Hepatocyte (in vitro differentiated cells): ENCODE measurements at regions not wholly inside any gene's neighbourhood (a gene's known extent, or its start where the extent isn't known, plus 50 kb on each side); places are given as distances from the start of the nearest gene placed in this dataset.
A peak's percentile ranks its signal among the peaks of the same experiment; 100 is the strongest.

Experiments used
- DNase-seq: peaks from one replicate; pipeline ENCODE4 v3.0.0-alpha.2; 2016; ENCODE audit warnings: low spot score
- H2AFZ ChIP-seq: fragments of 200-600 bp; sonication (generic); 2 replicates; pipeline ENCODE4 v1.6.0; 2016; ENCODE audit warnings: antibody characterized with exemption, mild to moderate bottlenecking
- H3K27ac ChIP-seq: fragments of 200-600 bp; sonication (generic); 2 replicates; pipeline ENCODE4 v1.5.1; 2016; ENCODE audit warnings: mild to moderate bottlenecking
- H3K27me3 ChIP-seq: fragments of 200-600 bp; sonication (generic); 2 replicates; pipeline ENCODE4 v1.6.1; 2016
- H3K36me3 ChIP-seq: fragments of 200-600 bp; sonication (generic); replicated peaks from 2 replicates; pipeline ENCODE4 v1.5.1; 2016; ENCODE audit warnings: low read depth; ENCODE audit not compliant: insufficient read depth
- H3K4me1 ChIP-seq: fragments of 200-600 bp; sonication (generic); 2 replicates; pipeline ENCODE4 v1.5.1; 2016; ENCODE audit warnings: mild to moderate bottlenecking, moderate library complexity; ENCODE audit not compliant: insufficient read depth
- H3K4me2 ChIP-seq: fragments of 200-600 bp; sonication (generic); 2 replicates; pipeline ENCODE4 v1.6.0; 2016
- H3K4me3 ChIP-seq: fragments of 200-600 bp; sonication (generic); 2 replicates; pipeline ENCODE4 v1.5.1; 2016; ENCODE audit warnings: mild to moderate bottlenecking
- H3K79me2 ChIP-seq: fragments of 200-600 bp; sonication (generic); 2 replicates; pipeline ENCODE4 v1.6.0; 2017; ENCODE audit warnings: mild to moderate bottlenecking
- H3K9me2 ChIP-seq: fragments of 200-600 bp; sonication (generic); replicated peaks from 2 replicates; pipeline ENCODE4 v1.6.0; 2017; ENCODE audit warnings: mild to moderate bottlenecking; ENCODE audit not compliant: insufficient read depth
- H3K9me3 ChIP-seq: fragments of 200-600 bp; sonication (generic); 2 replicates; pipeline ENCODE4 v1.5.1; 2016; ENCODE audit warnings: low read depth, mild to moderate bottlenecking
- H4K20me1 ChIP-seq: fragments of 200-600 bp; sonication (generic); 2 replicates; pipeline ENCODE4 v1.6.0; 2016; ENCODE audit warnings: mild to moderate bottlenecking; ENCODE audit not compliant: insufficient read depth, poor library complexity, severe bottlenecking
- CTCF ChIP-seq: fragments of 200-600 bp; sonication (generic); IDR thresholded peaks from 2 replicates; pipeline ENCODE4 v1.5.1; 2016; ENCODE audit warnings: antibody characterized with exemption, mild to moderate bottlenecking; ENCODE audit not compliant: poor library complexity
- EZH2 ChIP-seq: fragments of 200-600 bp; sonication (generic); IDR thresholded peaks from 2 replicates; pipeline ENCODE4 v1.6.1; 2016; ENCODE audit warnings: antibody characterized with exemption, mild to moderate bottlenecking, borderline replicate concordance
- EZH2phosphoT487 ChIP-seq: fragments of 200-600 bp; sonication (generic); IDR thresholded peaks from one replicate; pipeline ENCODE4 v1.6.1; 2018; ENCODE audit warnings: antibody characterized with exemption, mild to moderate bottlenecking, low read depth, moderate library complexity; ENCODE audit not compliant: unreplicated experiment, severe bottlenecking
- WGBS: methylation state at CpG from one replicate; pipeline ENCODE4 v1.1.6; 2016; ENCODE audit warnings: low lambda C conversion rate; ENCODE audit errors: missing lambda C conversion rate; 5-methylcytosine and 5-hydroxymethylcytosine counted together

- WGBS = 59% methylated on average over 2 of the region's 2 CpGs
These were observed 295.6 kb downstream of the ZBBX start for GRCh38 chr3:167084545-167084944.

DNA sequence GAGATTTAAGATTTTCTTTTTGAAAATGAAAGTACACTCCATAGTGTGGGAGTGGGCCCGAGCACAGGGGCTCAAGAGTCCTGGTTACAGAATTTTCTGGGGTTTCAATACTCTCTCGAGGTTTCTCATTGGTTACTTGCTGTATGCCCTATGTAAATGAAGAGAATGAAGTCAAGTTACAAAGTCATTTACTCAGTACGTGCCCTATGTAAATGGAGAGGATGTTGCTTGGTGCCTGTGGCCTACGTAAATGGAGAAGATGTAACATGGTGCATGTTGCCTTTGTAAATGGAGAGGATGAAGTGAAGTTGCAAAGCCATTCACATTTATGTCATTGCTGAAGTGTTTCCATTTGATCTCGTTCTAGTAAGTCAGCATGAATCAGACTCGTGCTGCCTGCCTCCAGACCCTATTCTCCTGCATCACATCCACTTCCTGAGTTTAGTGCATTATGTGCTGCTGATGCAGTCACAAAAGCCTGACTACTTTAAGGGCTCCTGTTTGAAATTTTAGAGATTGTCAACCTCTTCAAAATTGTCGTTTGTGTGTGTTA, 302.0 kb downstream of the ZBBX start:
- Histone ChIP-seq H4K20me1 (no peaks in the 10 kb centered on the region), H3K4me3 (no peak overlapping the region), H3K4me1 (no peaks in the 10 kb centered on the region), H3K36me3 (no peaks in the 10 kb centered on the region), H3K79me2 (no peaks in the 10 kb centered on the region), H3K9me2 (no peaks in the 10 kb centered on the region), H3K27me3 (no peaks in the 10 kb centered on the region), H2AFZ (no peak overlapping the region), H3K9me3 (no peaks in the 10 kb centered on the region), H3K4me2 (no peak overlapping the region), H3K27ac (no peak overlapping the region)
- 76% methylated on average over 7 of the region's 7 CpGs for WGBS
- no peak for TF ChIP-seq EZH2
- no peak for TF ChIP-seq EZH2phosphoT487
- TF ChIP-seq CTCF = no peak
- no peak for DNase-seq

More at GRCh38 chr3:167084545-167084944, 295.6 kb downstream of the ZBBX start:
- Histone ChIP-seq H2AFZ (peak overlapping the region; percentile 28), H3K4me1 (no peaks in the 10 kb centered on the region), H3K27ac (no peak overlapping the region), H3K9me2 (no peaks in the 10 kb centered on the region), H3K4me2 (no peak overlapping the region), H3K36me3 (no peaks in the 10 kb centered on the region), H3K27me3 (no peaks in the 10 kb centered on the region), H3K79me2 (no peaks in the 10 kb centered on the region), H4K20me1 (no peaks in the 10 kb centered on the region), H3K9me3 (no peaks in the 10 kb centered on the region), H3K4me3 (no peak overlapping the region)
- no peak for TF ChIP-seq EZH2
- no peak for TF ChIP-seq CTCF
- TF ChIP-seq EZH2phosphoT487 = no peak
- peak; percentile 4 for DNase-seq

DNA sequence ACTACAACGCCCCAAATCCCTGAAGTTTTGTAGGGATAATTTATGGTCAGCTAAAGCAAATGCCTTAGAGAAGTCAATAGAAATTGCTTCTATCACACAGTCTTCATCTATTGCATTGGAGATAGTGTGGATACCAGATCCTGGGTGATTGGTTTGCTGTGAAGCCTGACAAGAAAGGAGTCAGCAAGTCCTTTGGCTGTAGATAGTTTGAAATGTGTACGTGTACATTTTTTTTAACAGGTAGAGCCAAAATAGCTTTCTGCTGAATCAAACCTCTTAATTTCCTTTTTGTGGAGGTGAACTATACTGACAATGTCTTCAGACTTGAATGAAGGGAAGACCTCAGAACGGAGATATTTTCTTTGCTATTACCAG, 312.3 kb downstream of the ZBBX start:
- Histone ChIP-seq H3K27me3 (no peaks in the 10 kb centered on the region), H3K4me2 (peak overlapping the region; percentile 35), H3K9me3 (no peaks in the 10 kb centered on the region), H3K27ac (no peak overlapping the region), H4K20me1 (no peaks in the 10 kb centered on the region), H3K36me3 (no peaks in the 10 kb centered on the region), H3K79me2 (no peaks in the 10 kb centered on the region), H3K4me1 (peaks cover 3% of the 10 kb centered on the region), H3K9me2 (no peaks in the 10 kb centered on the region), H3K4me3 (no peak overlapping the region), H2AFZ (peak overlapping the region; percentile 15)
- WGBS = 46% methylated on average over 3 of the region's 3 CpGs
- TF ChIP-seq EZH2phosphoT487 (no peak), CTCF (no peak), EZH2 (no peak)
- no peak for DNase-seq
